Lower leg skin (tissue), 4 donors: ENCODE measurements at regions not wholly inside any gene's neighbourhood (a gene's known extent, or its start where the extent isn't known, plus 50 kb on each side); places are given as distances from the start of the nearest gene placed in this dataset.

Experiments
- DNase-seq, 2 donors: peaks; one replicate each; pipeline ENCODE4 v3.0.0-alpha.2; 2019; ENCODE audit warnings: low spot score in 2 of 2
- H3K4me3 ChIP-seq: fragments of 200-600 bp; sonication (generic); 2 replicates; pipeline ENCODE4 v1.5.1; 2017; ENCODE audit warnings: mild to moderate bottlenecking, low read depth; ENCODE audit not compliant: poor library complexity, severe bottlenecking
- POLR2A ChIP-seq, 2 donors: fragments of 450-650 bp; IDR thresholded peaks; one replicate each; pipeline ENCODE4 v1.6.1; 2016 to 2017; ENCODE audit warnings: antibody characterized with exemption in 2 of 2, mild to moderate bottlenecking in 1 of 2, moderate library complexity in 1 of 2
- WGBS, 2 donors: methylation state at CpG; one replicate each; pipeline ENCODE4 v1.1.5; 2018; 5-methylcytosine and 5-hydroxymethylcytosine counted together
- intact Hi-C: fragments of 100-400 bp; cut with DNase I; formaldehyde crosslinking; loops from one replicate; pipeline ENCODE4 v1.15.0; 2023; ENCODE audit warnings: low total_unique reads
- TF ChIP-seq, protein P1 (sequence below), 3 donors: fragments of 450-650 bp; IDR thresholded peaks; one replicate each; pipeline ENCODE4 v1.5.1; 2016; ENCODE audit warnings: antibody characterized with exemption in 3 of 3, mild to moderate bottlenecking in 3 of 3, moderate library complexity in 2 of 3

GRCh38 chr7:138350701-138351357 lies 109.2 kb upstream of the TRIM24 start:
- intact Hi-C loops: no loop called here
- 79 to 87% methylated on average over 2 of the region's 2 CpGs for WGBS, 2 donors
- TF ChIP-seq, protein P1, sequence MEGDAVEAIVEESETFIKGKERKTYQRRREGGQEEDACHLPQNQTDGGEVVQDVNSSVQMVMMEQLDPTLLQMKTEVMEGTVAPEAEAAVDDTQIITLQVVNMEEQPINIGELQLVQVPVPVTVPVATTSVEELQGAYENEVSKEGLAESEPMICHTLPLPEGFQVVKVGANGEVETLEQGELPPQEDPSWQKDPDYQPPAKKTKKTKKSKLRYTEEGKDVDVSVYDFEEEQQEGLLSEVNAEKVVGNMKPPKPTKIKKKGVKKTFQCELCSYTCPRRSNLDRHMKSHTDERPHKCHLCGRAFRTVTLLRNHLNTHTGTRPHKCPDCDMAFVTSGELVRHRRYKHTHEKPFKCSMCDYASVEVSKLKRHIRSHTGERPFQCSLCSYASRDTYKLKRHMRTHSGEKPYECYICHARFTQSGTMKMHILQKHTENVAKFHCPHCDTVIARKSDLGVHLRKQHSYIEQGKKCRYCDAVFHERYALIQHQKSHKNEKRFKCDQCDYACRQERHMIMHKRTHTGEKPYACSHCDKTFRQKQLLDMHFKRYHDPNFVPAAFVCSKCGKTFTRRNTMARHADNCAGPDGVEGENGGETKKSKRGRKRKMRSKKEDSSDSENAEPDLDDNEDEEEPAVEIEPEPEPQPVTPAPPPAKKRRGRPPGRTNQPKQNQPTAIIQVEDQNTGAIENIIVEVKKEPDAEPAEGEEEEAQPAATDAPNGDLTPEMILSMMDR (IDR thresholded peaks at IDR 0.05): no peak
- no peak for TF ChIP-seq POLR2A (IDR thresholded peaks at IDR 0.05)
- H3K4me3 ChIP-seq: no peak overlapping the region
- DNase-seq: peak in 1 of 2 donors; percentile 23

- H3K4me3 ChIP-seq: no peak overlapping the region
- peak in 1 of 2 donors; percentile 7 for DNase-seq
- WGBS, 2 donors: 87 to 89% methylated on average over 10 of the region's 10 CpGs
- TF ChIP-seq POLR2A (IDR thresholded peaks at IDR 0.05): no peak
- TF ChIP-seq, protein P1 (IDR thresholded peaks at IDR 0.05): no peak
- intact Hi-C loops: no loop called here
Measured at GRCh38 chr7:138352570-138353461, 107.2 kb upstream of the TRIM24 start.

GRCh38 chr7:138354066-138354465 lies 106.0 kb upstream of the TRIM24 start:
- DNase-seq: no peak
- intact Hi-C loops: no loop called here
- TF ChIP-seq, protein P1 (IDR thresholded peaks at IDR 0.05): no peak
- TF ChIP-seq POLR2A (IDR thresholded peaks at IDR 0.05): no peak
- 71 to 81% methylated on average over 2 of the region's 2 CpGs for WGBS, 2 donors
- no peak overlapping the region for H3K4me3 ChIP-seq

GRCh38 chr7:138355254-138355653 lies 104.8 kb upstream of the TRIM24 start:
- intact Hi-C loops: no loop called here
- no peak for DNase-seq
- no peak overlapping the region for H3K4me3 ChIP-seq
- 86 to 89% methylated on average over 3 of the region's 3 CpGs for WGBS, 2 donors
- no peak for TF ChIP-seq POLR2A (IDR thresholded peaks at IDR 0.05)
- TF ChIP-seq, protein P1 (IDR thresholded peaks at IDR 0.05): no peak

DNA sequence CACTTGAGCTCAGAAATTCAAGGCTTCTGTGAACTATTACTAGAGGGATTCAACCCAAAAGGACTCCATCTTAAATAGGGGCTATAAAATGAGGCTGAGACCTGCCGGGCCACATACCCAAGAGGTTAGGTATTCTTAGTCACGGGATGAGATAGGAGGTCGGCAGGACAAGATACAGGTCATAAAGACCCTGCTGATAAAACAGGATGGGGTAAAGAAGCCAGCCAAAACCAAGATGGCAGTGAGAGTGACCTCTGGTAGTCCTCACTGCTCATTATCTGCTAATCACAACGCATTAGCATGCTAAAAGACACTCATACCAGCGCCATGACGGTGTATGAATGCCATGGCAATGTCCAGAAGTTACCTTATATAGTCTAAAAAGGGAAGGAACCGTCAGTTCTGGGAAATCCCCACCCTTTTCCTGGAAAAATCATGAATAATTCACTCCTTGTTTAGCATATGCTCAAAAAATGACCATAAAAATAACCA lies 101.2 kb upstream of the TRIM24 start:
- no peak for TF ChIP-seq POLR2A (IDR thresholded peaks at IDR 0.05)
- TF ChIP-seq, protein P1 (IDR thresholded peaks at IDR 0.05): no peak
- no peak overlapping the region for H3K4me3 ChIP-seq
- 72 to 75% methylated on average over 7 of the region's 7 CpGs for WGBS, 2 donors
- intact Hi-C loops: no loop called here
- no peak for DNase-seq
